ENCODE measurements at regions not wholly inside any gene's neighbourhood (a gene's known extent, or its start where the extent isn't known, plus 50 kb on each side); places are given as distances from the start of the nearest gene placed in this dataset.

DNA sequence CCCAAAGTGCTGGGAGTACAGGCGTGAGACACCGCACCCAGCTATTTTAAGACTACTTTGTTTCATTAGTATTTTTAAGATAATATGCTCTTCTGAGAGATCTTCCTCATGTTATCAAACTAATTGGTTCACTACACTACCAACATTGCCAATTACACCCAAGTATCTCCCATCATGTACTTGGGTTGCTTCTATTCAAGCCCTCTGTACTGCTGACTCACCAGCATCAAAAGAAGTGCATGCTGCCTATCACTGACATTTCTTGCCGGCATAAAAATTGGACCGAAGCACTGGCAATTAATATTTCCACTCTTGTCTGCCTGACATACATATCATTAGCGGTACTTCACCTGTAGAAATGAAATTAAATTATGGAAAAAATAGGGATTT, 164.2 kb upstream of the NBEA start:
- no peak for DNase-seq (ENCODE audit: low spot score)
- 92% methylated on average over 5 of the region's 5 CpGs for WGBS
- Histone ChIP-seq H3K9ac (ENCODE audit: low read depth in 1 of 2, low read length in 2 of 2) (no peak overlapping the region), H3K36me3 (ENCODE audit: control insufficient read depth in 4 of 4, insufficient read depth in 3 of 4, low read depth in 1 of 4, low read length in 3 of 4) (no peaks in the 10 kb centered on the region), H3K4me3 (ENCODE audit: low read depth in 1 of 3, low read length in 3 of 3) (no peak overlapping the region), H3K27ac (ENCODE audit: low read depth in 1 of 2, low read length in 2 of 2) (no peak overlapping the region), H3K4me1 (ENCODE audit: control insufficient read depth in 4 of 4, insufficient read depth in 4 of 4, low read length in 3 of 4) (no peaks in the 10 kb centered on the region), H3K27me3 (ENCODE audit: control insufficient read depth in 4 of 4, insufficient read depth in 4 of 4, low read length in 3 of 4) (no peaks in the 10 kb centered on the region), H3K9me3 (ENCODE audit: control insufficient read depth in 4 of 4, low read length in 3 of 4) (no peaks in the 10 kb centered on the region)
- TF ChIP-seq JUND (IDR thresholded peaks at IDR 0.05), result no peak
- no peak for TF ChIP-seq HNF4A (conservative IDR thresholded peaks at IDR 0.05)
- no peak for TF ChIP-seq RAD21 (IDR thresholded peaks at IDR 0.05)
- TF ChIP-seq NR2F2 (IDR thresholded peaks at IDR 0.05), result no peak
- no peak for TF ChIP-seq SP1 (IDR thresholded peaks at IDR 0.05)
- TF ChIP-seq GABPA (IDR thresholded peaks at IDR 0.05 in 1 of 2, conservative IDR thresholded peaks at IDR 0.05 in 1 of 2), result no peak
- TF ChIP-seq, protein P1, sequence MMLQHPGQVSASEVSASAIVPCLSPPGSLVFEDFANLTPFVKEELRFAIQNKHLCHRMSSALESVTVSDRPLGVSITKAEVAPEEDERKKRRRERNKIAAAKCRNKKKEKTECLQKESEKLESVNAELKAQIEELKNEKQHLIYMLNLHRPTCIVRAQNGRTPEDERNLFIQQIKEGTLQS (IDR thresholded peaks at IDR 0.05), result no peak
- no peak for TF ChIP-seq FOXA1 (IDR thresholded peaks at IDR 0.05)
- TF ChIP-seq, protein P2, sequence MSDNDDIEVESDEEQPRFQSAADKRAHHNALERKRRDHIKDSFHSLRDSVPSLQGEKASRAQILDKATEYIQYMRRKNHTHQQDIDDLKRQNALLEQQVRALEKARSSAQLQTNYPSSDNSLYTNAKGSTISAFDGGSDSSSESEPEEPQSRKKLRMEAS (IDR thresholded peaks at IDR 0.05), result no peak
- TF ChIP-seq, protein P3, sequence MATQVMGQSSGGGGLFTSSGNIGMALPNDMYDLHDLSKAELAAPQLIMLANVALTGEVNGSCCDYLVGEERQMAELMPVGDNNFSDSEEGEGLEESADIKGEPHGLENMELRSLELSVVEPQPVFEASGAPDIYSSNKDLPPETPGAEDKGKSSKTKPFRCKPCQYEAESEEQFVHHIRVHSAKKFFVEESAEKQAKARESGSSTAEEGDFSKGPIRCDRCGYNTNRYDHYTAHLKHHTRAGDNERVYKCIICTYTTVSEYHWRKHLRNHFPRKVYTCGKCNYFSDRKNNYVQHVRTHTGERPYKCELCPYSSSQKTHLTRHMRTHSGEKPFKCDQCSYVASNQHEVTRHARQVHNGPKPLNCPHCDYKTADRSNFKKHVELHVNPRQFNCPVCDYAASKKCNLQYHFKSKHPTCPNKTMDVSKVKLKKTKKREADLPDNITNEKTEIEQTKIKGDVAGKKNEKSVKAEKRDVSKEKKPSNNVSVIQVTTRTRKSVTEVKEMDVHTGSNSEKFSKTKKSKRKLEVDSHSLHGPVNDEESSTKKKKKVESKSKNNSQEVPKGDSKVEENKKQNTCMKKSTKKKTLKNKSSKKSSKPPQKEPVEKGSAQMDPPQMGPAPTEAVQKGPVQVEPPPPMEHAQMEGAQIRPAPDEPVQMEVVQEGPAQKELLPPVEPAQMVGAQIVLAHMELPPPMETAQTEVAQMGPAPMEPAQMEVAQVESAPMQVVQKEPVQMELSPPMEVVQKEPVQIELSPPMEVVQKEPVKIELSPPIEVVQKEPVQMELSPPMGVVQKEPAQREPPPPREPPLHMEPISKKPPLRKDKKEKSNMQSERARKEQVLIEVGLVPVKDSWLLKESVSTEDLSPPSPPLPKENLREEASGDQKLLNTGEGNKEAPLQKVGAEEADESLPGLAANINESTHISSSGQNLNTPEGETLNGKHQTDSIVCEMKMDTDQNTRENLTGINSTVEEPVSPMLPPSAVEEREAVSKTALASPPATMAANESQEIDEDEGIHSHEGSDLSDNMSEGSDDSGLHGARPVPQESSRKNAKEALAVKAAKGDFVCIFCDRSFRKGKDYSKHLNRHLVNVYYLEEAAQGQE (IDR thresholded peaks at IDR 0.05), result no peak
- TF ChIP-seq EGR1 (IDR thresholded peaks at IDR 0.05; ENCODE audit: low read depth in 2 of 2), result no peak
- TF ChIP-seq, protein P4, sequence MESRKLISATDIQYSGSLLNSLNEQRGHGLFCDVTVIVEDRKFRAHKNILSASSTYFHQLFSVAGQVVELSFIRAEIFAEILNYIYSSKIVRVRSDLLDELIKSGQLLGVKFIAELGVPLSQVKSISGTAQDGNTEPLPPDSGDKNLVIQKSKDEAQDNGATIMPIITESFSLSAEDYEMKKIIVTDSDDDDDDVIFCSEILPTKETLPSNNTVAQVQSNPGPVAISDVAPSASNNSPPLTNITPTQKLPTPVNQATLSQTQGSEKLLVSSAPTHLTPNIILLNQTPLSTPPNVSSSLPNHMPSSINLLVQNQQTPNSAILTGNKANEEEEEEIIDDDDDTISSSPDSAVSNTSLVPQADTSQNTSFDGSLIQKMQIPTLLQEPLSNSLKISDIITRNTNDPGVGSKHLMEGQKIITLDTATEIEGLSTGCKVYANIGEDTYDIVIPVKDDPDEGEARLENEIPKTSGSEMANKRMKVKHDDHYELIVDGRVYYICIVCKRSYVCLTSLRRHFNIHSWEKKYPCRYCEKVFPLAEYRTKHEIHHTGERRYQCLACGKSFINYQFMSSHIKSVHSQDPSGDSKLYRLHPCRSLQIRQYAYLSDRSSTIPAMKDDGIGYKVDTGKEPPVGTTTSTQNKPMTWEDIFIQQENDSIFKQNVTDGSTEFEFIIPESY (IDR thresholded peaks at IDR 0.05), result no peak
- TF ChIP-seq TAF1 (conservative IDR thresholded peaks at IDR 0.05), result no peak
- TF ChIP-seq HNF4G (IDR thresholded peaks at IDR 0.05), result no peak
- TF ChIP-seq, protein P5, sequence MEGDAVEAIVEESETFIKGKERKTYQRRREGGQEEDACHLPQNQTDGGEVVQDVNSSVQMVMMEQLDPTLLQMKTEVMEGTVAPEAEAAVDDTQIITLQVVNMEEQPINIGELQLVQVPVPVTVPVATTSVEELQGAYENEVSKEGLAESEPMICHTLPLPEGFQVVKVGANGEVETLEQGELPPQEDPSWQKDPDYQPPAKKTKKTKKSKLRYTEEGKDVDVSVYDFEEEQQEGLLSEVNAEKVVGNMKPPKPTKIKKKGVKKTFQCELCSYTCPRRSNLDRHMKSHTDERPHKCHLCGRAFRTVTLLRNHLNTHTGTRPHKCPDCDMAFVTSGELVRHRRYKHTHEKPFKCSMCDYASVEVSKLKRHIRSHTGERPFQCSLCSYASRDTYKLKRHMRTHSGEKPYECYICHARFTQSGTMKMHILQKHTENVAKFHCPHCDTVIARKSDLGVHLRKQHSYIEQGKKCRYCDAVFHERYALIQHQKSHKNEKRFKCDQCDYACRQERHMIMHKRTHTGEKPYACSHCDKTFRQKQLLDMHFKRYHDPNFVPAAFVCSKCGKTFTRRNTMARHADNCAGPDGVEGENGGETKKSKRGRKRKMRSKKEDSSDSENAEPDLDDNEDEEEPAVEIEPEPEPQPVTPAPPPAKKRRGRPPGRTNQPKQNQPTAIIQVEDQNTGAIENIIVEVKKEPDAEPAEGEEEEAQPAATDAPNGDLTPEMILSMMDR (IDR thresholded peaks at IDR 0.05; ENCODE audit: low read depth, low read length, missing input control), result no peak

DNA sequence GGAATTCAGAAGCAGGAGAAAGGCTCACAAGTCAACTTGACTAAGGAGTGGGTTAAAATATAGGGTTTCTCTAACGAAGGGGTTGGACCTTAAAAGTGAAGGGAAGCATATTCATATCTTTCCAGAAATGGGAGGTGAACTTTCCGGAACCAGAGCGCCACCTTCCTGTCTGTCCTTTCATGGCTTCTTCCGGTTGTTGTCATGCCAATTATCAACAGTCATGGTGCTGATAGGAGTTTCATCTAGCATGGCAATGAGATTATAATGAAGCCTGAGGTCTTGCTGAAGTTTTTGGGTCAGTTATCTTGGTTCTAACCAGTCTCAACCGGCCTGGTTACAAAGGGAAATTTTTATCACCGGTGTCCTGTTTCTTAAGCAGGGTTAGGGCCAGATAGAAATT, 162.9 kb upstream of the NBEA start:
- H3K9me3 ChIP-seq (ENCODE audit: control insufficient read depth in 4 of 4, low read length in 3 of 4), result peaks cover 0 to 3% (median 0%) of the 10 kb centered on the region in 4 donors
- no peaks in the 10 kb centered on the region for H3K27me3 ChIP-seq (ENCODE audit: control insufficient read depth in 4 of 4, insufficient read depth in 4 of 4, low read length in 3 of 4)
- H3K4me3 ChIP-seq (ENCODE audit: low read depth in 1 of 3, low read length in 3 of 3), result no peak overlapping the region
- no peaks in the 10 kb centered on the region for H3K36me3 ChIP-seq (ENCODE audit: control insufficient read depth in 4 of 4, insufficient read depth in 3 of 4, low read depth in 1 of 4, low read length in 3 of 4)
- no peak for DNase-seq (ENCODE audit: low spot score)
- no peak overlapping the region for H3K9ac ChIP-seq (ENCODE audit: low read depth in 1 of 2, low read length in 2 of 2)
- 58% methylated on average over 6 of the region's 6 CpGs for WGBS
- TF ChIP-seq HNF4G (IDR thresholded peaks at IDR 0.05) (no peak), RAD21 (IDR thresholded peaks at IDR 0.05) (peak in 1 of 2 donors; percentile 11), EGR1 (IDR thresholded peaks at IDR 0.05; ENCODE audit: low read depth in 2 of 2) (no peak)
- TF ChIP-seq, protein P4 (IDR thresholded peaks at IDR 0.05), result no peak
- H3K4me1 ChIP-seq (ENCODE audit: control insufficient read depth in 4 of 4, insufficient read depth in 4 of 4, low read length in 3 of 4), result no peaks in the 10 kb centered on the region
- H3K27ac ChIP-seq (ENCODE audit: low read depth in 1 of 2, low read length in 2 of 2), result no peak overlapping the region

All from liver (tissue), 8 donors.